HG02571 (cell line): ENCODE measurements at regions not wholly inside any gene's neighbourhood (a gene's known extent, or its start where the extent isn't known, plus 50 kb on each side); places are given as distances from the start of the nearest gene placed in this dataset.

Experiments
- ATAC-seq: cut with Tn5 transposase; IDR thresholded peaks from one replicate; pipeline ENCODE4 v1.9.1; 2021; ENCODE audit warnings: mild to moderate bottlenecking, moderate library complexity; ENCODE audit not compliant: unreplicated experiment

DNA sequence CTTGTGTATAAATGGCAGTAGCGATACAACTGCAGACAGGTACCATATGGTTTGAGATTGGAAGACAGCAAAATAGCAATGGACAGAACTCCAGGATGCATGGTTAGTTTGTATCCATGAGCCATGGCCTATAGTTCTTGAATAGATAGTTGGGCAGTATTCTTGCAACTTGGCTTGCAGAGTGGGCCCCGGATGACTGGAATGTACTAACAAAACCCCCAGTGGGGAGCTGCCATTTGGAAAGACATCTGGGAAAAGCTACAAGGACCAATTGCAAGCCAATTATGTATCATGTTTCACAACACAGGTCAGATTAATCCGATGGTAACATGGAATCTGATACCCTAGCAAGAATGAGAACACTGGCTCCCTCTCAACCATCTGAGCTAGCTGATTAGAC is 279.6 kb downstream of the RERGL start:
- ATAC-seq, result no peak

GRCh38 chr12:17809206-17809605 is 280.8 kb downstream of the RERGL start:
- ATAC-seq, result no peak

GRCh38 chr12:17802657-17803641 is 287.0 kb downstream of the RERGL start:
- no peak for ATAC-seq

DNA sequence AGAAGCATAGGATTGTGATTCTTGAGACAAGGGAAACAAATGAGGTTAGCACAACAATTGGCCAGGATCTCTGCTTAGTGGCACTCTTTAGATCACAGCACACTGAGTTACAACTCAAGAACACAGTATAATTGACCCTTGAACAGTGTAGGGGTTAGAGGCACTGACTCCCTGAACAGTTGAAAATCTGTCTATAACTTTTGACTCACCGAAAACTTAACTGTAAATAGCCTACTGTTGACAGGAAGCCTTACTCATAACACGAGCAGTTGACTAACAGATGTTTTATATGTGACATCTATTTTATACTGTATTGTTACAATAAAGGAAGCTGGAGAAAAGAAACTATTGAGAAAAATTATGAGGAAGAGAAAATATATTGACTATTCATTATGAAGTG is 296.1 kb downstream of the RERGL start:
- ATAC-seq, result no peak

GRCh38 chr12:17778242-17778641 is 311.8 kb downstream of the RERGL start:
- ATAC-seq, result no peak

- ATAC-seq, result no peak
Observed at GRCh38 chr12:17763366-17763765, 326.6 kb downstream of the RERGL start.

DNA sequence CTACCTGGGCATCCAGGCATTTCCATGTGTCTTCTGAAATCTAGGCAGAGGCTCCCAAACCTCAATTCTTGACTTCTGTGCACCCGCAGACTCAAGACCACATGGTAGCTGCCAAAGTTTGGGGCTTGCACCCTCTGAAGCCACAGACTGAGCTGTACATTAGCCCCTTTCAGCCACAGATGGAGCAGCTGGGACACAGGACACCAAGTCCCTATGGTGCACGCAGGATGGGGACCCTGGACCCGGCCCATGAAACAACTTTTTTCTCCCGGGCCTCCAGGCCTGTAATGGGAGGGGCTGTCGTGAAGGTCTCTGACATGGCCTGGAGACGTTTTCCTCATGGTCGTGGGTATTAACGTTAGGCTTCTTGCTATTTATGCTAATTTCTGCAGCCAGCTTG is 330.0 kb downstream of the RERGL start:
- ATAC-seq, result no peak
